Gastroesophageal sphincter (tissue), 3 donors: ENCODE measurements at regions not wholly inside any gene's neighbourhood (a gene's known extent, or its start where the extent isn't known, plus 50 kb on each side); places are given as distances from the start of the nearest gene placed in this dataset.

ENCODE experiments used
- POLR2A ChIP-seq, 2 donors: fragments of 450-650 bp; IDR thresholded peaks; one replicate each; pipeline ENCODE4 v1.6.1; 2017; ENCODE audit warnings: antibody characterized with exemption in 2 of 2, mild to moderate bottlenecking in 2 of 2, moderate library complexity in 1 of 2
- POLR2AphosphoS5 ChIP-seq: sonication (generic); formaldehyde crosslinking; IDR thresholded peaks from one replicate; pipeline ENCODE4 v1.6.1; 2017; ENCODE audit warnings: antibody characterized with exemption
- TF ChIP-seq, protein P1 (sequence below), 4 experiments: fragments of 200-600 bp in 2 of 4; fragments of 450-650 bp in 2 of 4; sonication (generic) in 1 of 4; IDR thresholded peaks; one replicate each; pipeline ENCODE4 v1.5.1; 2017 to 2019; ENCODE audit warnings: antibody characterized with exemption in 4 of 4, mild to moderate bottlenecking in 2 of 4, moderate library complexity in 2 of 4

DNA sequence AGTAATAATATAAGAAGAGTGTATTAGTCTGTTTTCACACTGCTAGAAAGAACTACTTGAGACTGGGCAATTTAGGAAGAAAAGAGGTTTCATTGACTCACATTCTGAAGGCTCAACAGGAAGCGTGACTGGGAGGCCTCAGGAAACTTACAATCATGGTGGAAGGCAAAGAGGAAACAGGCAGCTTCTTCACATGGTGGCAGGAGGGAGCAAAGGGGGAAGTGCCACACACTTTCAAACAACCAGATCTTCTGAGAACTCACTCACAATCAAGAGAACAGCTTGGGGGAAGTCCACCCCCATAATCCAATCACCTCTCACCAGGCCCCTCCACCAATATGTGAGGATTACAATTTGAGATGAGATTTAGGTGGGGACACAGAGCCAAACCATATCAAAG, 212.5 kb upstream of the HDAC9 start:
- TF ChIP-seq, protein P1, sequence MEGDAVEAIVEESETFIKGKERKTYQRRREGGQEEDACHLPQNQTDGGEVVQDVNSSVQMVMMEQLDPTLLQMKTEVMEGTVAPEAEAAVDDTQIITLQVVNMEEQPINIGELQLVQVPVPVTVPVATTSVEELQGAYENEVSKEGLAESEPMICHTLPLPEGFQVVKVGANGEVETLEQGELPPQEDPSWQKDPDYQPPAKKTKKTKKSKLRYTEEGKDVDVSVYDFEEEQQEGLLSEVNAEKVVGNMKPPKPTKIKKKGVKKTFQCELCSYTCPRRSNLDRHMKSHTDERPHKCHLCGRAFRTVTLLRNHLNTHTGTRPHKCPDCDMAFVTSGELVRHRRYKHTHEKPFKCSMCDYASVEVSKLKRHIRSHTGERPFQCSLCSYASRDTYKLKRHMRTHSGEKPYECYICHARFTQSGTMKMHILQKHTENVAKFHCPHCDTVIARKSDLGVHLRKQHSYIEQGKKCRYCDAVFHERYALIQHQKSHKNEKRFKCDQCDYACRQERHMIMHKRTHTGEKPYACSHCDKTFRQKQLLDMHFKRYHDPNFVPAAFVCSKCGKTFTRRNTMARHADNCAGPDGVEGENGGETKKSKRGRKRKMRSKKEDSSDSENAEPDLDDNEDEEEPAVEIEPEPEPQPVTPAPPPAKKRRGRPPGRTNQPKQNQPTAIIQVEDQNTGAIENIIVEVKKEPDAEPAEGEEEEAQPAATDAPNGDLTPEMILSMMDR (IDR thresholded peaks at IDR 0.05) = no peak
- TF ChIP-seq POLR2A (IDR thresholded peaks at IDR 0.05) (no peak), POLR2AphosphoS5 (no peak)
